H1 (cell line): ENCODE measurements at regions not wholly inside any gene's neighbourhood (a gene's known extent, or its start where the extent isn't known, plus 50 kb on each side); places are given as distances from the start of the nearest gene placed in this dataset.

Source experiments
- ATF2 ChIP-seq: IDR thresholded peaks from 2 replicates; pipeline ENCODE4 v1.6.1; 2012; ENCODE audit warnings: low read length, inconsistent platforms
- RNF2 ChIP-seq: fragments of 200-900, 300-1000 bp; sonication (generic); IDR thresholded peaks from 2 replicates; pipeline ENCODE4 v1.7.1; 2016; ENCODE audit warnings: borderline replicate concordance, low read depth, mild to moderate bottlenecking, antibody characterized with exemption, low read length; ENCODE audit not compliant: poor library complexity, severe bottlenecking; ENCODE audit errors: missing control alignments
- SIX5 ChIP-seq: IDR thresholded peaks from 2 replicates; pipeline ENCODE4 v1.6.1; 2011; ENCODE audit warnings: mild to moderate bottlenecking, low read depth, low read length
- TAF7 ChIP-seq: optimal IDR thresholded peaks from 2 replicates; pipeline ENCODE3; 2011; ENCODE audit warnings: low read depth, mild to moderate bottlenecking, inconsistent platforms, low read length, moderate library complexity, borderline replicate concordance
- YY1 ChIP-seq: IDR thresholded peaks from 2 replicates; pipeline ENCODE4 v1.6.1; 2011; ENCODE audit warnings: low read depth, mild to moderate bottlenecking, low read length
- ZNF274 ChIP-seq: IDR thresholded peaks from 2 replicates; pipeline ENCODE4 v1.7.0; 2012; ENCODE audit warnings: low read length, borderline replicate concordance; ENCODE audit errors: extremely low read depth

- TF ChIP-seq TAF7 (no peak), ATF2 (no peak), RNF2 (no peak), SIX5 (no peak), YY1 (no peak), ZNF274 (no peak)
- TF ChIP-seq, all 59 proteins: peak for 0
Measured at GRCh38 chr2:150787353-150788093, 300.1 kb upstream of the RND3 start (continued).
